Activated CD8-positive, alpha-beta memory T cell treated with anti-CD3 and anti-CD28 coated beads, Interleukin-2, amount 50 U/mL, for 24 hours (primary cell): ENCODE measurements at regions not wholly inside any gene's neighbourhood (a gene's known extent, or its start where the extent isn't known, plus 50 kb on each side); places are given as distances from the start of the nearest gene placed in this dataset.
"Not testable (repeated sequence)": the region's sequence is repeated elsewhere in the genome, so short reads cannot be mapped to it uniquely, and the experiment has no call there.

Experiments
- DNase-seq: peaks from one replicate; pipeline ENCODE4 v3.0.0-alpha.2; 2020; ENCODE audit errors: extremely low read depth

DNA sequence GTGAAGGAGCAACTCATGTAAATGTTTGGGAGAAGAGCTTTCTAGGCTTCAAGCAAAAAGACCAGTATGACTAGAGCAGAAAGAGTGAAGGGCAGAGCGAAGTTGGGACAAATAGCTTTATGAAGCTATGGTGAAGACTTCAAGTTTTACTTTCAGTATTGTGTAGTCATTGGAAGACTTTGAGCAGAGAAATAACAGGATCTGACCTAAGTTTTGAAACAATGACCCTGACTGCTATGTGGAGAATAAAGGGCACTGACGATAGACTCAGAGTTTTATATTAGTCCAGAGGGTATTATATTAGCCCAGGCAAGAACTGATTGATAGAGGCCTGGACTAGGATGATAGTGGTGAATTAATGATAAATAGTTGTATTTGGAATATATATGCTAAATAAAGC, 187.3 kb downstream of the KTN1 start:
- no peak for DNase-seq

DNA sequence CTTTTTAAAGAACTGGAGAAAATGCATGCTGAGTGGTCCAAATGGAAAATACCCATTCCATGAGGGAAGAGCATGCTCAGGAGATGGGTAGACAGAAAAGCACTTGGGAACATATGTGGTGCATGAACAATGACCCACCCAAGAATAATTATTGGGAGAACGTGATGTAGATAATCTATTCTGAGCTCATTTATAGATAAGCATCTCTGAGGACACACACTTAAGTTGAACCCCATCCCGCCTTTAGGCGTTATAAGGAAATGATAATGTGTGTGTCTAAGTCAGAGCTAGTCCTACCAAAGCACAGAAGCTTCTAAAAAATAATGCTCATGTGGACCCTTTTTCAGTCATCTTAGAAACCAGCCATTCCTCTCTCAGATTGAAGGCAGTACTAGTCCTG, 189.9 kb downstream of the KTN1 start:
- DNase-seq = no peak

DNA sequence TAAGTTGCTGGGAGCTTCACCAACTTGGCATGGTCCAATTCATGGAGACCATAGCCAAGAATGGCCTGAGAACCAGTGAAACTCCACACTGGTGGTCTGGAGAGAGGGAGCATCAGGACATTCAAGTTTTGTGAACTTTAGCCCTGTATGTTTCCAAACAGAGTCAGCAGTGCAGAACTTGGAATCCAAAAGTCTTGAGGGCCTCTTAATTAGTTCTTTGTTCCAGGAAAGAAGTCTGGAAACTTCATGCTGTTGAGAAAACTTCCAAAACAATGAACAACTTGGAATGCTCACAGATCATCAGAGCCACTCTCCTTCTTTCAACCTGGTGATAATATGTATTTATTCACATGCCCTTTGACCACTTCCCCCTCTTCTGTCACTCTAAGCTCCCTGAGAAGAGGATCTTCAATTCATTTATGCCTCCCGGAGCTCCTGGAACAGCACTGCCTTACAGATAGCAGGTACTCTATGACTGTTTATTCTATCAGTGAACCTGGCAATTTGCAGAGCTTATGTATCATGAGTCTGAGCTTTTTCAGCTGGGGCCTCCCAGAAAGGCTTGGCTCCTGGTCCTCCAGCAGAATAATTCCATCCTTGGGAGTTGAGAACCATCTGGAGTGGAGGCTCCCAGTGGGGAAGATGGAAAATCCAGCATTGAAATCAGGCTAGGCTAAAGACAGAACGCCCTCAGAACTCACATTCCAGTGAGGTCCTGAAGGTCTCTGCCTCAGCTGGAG, 191.4 kb downstream of the KTN1 start:
- DNase-seq = no peak

DNA sequence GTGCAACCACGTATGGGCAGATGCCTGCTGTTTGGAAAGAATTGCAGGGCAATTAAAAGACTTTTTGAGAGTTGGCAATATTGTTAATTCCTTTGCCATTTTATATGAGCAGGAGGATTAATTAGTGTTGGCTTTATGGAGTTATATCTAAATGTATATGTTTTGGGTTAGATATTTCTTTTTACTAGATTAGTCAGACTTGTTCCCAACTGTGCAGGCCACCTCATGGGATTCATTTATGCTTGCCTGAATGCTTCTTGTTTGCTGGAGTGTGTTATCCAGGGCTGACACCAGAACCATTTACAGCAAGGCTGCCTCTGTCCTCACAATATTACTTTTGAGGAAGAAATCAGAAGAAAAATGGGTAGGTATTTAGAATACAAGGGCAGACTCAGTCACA, 192.5 kb downstream of the KTN1 start:
- no peak for DNase-seq

DNA sequence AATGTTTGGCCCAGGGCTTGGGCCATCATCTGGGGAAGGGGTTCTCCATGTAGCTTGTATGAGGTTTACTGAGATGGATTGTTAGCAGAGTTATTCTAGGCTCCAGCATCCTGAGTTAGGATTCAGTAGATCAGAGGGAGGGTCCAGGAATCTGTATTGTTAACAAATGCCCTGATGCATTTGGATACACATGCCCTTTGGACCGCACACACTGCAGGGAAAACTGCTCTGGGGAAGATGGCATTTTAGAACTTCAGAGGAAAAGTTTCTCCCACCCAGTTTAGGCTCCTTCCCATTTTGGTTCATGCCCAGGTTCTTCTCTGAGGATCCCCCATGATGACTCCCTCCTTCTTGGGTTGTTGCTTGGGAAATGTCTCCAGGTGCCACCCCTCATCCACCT, 193.3 kb downstream of the KTN1 start:
- no peak for DNase-seq

DNA sequence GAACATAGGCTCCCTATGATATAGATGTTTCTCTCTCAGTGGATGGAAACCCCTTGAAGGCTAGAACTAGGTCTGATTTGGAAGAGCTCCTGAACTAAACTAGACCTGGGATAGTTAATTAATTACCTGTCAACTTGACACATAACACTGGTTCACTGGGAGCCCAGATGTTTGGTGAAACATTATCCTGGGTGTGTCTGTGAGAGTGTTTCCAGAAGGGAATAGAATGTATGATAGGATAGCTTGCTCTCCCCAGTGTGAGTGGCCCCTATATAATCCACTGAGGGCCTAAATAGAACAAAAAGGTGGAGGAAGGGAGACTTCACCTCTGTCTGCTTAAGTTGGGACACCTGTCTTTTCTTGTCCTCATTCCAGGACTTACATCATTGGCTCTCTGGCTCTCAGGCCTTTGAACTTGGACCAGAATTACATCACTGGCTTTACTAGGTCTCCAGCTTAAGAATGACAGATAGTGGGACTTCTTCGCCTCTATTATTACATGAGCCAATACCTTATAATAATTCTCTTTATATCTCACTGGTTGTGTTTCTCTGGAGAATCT, 194.1 kb downstream of the KTN1 start:
- DNase-seq = no peak

DNA sequence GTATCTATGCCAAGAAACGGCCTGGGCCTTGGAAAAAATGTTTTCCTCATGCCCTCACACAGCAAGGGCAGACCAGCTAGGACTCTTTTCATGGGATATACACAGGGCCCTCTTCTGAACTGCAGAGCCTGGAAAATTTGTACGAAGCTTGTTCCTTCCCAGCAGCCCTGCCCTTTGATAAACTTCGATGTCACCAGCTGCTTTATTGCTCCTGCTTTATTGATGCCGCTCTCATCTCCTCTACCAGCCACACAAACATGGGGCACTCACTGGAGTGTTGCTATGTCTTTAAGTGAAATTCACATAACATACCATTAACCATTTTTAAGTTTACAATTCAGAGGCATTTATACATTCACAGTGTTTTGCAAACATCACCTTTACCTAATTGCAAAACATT, 197.9 kb downstream of the KTN1 start:
- no peak for DNase-seq

DNA sequence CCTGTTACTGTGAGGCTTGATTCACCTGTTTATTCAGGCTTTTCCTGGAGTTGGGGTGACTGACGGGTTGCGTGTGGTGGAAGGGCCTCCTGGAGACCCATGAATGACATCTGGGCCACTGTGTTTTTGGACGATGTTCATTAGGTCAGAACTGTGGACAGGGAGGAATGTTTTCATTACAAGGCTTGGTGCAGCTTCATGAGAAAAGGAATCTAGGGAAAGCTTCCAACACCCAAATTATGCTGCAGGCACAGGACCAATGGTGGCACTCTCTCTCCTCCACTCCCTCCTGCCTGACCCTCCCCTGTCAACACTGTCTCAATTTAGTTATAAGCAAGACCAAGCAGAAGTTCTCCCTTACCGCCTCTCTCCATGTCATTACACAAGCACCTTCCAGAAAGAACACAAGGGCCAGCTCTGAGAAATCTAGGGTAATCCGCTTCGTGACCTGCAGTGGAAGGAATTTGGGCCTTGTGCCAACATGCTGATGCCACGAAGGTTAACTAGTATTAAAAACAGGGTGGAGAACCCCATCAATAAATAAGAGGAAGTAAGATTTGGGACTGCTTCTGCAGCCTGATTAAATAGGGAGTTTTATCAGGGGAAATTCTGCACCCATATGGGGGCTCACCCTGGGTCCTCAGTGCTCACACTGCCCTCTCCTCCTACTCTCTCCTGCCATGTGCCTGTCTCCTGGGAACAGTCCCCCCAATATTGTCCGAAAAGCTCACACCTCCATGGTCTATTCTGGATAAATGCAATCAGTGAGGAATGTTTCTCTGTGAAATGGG, 200.3 kb downstream of the KTN1 start:
- DNase-seq = no peak

DNA sequence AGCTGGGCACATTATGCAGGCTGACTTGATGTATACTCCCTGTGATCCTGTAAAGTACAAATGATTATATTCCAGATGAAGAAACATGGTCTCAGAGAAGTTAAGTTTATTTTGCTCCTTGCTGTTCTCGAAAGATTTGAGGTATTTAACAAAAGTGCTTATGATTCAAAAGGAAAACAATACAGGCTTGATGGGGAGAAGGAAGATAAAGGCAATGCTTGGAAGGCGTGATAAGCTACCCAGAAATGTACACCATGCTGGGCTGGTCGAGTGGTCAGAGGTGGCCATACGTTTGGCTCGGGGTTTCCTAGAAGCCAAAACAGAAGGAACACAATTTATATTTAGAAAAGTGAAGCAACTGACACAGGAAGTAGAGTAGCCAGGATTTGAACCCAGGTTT, 201.0 kb downstream of the KTN1 start:
- no peak for DNase-seq

DNA sequence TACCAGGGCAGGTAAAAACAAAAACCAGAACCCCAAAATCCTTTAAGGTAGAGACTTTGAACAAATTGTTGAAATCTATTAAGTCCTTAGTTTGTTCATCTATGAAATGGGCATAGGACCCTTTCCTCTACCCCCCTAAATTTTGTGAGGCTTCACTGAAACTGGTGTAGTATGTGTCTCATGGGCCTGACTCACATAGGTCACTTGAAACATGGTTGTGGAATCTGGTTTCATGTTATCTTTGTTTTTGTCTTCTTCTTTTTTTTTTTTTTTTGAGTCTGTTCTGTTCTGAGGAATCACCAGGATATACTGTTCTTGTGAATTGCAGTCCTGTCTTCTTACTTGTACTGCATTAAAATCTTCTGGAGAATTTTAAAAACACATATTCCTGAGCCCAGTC, 202.2 kb downstream of the KTN1 start:
- no peak for DNase-seq

DNA sequence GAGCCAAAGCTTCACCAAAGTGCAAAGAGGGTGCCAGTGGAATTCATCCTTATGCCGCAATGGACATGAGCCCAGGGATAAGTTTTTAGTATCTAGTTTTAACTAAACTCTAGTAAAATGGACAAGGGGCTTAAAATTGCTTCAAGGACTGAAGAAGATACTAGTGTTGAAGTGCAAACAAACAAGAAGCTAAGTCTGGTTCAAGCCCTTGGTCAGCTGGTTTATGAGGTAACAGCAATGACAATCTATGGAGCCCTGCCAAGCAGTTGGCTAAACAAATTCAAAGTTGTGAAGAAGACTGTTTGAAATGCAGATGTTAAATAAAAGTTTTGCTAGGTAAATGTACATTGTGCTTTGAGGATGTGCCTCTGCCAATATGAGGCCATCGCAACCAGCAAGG, 209.4 kb downstream of the KTN1 start:
- no peak for DNase-seq

DNA sequence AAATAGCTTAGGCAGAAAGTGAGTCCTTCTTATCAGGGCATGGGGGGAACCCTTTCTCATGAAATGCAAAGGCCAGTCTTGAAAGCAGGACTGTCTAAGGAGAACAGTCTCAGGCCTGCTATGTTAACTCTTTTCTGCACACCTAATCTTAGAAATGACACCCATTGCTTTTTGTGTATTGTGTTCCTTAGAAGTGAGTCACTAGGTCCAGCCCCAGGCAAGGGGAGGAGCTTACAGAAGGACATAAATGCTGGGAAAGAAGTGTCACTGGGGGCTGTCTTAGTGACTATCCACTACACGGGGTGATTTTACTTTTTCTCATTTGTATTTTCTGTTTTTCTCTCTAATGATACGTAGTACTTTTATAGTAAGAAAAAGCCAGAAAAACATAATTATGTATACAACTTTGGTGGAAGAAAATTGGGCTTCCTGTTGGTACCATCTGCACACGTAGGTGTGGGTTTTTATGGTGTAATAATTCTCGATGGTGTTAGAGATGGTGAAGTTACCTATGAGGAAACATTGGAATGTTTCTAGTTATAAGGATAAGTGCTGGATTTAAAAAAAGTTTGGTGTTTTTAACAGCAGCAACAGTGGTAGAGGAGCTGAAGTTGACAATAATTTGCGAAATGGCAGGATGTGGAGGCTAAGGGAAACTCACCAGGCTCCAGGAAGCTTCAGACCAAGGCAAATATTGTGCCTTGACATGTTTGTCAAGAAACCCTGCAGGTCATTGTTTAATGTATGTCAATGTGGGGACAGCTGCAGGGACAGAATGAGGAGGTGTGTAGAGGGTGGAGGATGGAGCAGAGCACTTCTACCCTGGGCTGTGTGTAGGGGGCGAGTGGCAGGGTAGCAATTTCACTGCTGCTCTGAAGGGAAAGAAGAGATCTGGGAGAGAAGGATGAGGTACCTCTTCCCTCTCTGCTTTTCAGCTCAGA, 214.9 kb downstream of the KTN1 start:
- no peak for DNase-seq

DNA sequence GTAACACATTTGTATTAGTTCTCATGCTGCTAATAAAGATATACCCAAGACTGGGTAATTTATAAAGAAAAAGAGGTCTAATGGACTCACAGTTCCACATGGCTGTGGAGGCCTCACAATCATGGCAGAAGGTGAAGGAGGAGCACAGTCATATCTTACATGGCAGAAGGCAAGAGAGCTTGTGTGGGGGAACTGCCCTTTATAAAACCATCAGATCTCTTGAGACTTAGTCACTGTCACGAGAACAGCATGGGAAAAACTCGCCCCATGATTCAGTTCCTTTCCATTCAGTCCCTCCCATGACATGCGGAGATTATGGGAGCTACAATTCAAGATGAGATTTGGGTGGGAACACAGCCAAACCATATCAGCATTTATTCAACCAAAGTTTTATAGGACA, 216.5 kb downstream of the KTN1 start:
- not testable (repeated sequence) for DNase-seq

DNA sequence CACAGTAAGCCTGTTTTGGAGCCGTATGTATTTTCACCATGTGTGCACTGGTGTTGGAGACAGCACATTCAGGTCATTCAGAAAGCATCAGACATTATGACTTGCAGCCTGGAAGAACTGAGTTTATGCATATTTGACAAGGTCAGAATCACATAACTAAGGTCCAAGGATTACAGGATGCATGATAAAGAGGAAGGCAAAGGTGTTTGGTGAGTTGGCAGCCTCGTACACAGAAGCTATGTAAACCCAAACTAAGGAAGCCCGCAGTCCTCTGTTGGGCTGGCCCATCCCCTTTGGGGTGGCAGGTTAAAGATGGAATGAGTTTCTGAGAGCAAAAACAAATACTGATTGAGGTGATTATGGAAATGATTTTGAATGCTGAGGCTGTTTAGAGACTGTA, 218.4 kb downstream of the KTN1 start:
- no peak for DNase-seq

DNA sequence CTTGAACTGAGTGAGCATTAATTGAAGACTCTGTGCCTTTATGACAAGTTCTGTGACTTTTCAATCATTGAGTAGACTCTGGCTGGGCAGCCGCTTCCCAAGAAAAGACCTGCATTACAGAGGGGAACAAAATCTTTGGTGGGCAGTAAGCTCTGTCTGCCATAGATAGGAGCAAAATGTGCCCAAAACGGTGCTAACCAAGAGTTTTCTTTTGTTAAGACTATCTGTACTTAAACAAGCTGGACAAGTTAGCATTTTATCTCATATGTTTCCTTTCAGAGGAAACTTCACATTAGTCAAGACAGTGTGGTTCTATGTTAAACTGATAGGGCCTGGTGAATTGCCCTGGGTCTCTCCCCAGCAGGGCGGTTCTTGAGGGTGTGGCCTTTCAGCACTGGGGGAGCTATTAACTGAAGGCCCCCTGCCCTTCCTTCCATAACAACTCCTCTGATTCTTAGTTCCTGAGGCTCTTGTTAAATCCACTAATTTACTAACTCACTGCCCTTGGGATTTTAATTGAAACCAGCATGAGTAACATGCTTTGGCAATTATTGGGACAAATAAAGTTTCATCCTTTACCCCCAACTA, 219.6 kb downstream of the KTN1 start:
- DNase-seq = no peak

DNA sequence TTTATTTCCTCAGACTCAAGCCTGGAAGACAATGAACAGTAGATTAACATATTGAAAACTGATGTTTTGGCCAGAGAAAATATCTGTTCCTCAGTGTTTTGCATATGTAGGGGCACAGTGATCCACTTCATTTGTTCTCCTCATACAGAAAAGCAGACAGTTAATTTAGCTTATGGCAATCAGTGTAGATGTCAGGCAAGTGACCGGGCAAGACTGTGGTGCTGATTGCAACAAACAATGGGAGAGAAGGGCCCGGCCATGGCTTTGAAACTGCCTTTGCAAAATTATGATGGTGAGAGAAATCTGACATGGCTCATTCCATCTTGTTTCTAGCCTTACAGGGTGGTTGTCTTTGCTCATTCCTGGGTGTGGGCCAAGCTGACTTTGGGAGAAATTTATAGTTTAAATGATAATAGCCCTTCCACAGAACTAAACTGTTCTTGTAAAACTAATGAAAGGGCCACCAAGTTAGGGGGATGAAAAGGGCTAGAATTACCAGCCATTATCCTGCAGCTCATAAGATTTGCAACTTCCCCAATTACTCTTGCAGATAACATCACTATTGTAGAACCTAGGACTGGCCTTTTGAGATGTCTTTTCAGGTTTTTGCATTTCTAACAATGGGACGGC, 220.3 kb downstream of the KTN1 start:
- no peak for DNase-seq

DNA sequence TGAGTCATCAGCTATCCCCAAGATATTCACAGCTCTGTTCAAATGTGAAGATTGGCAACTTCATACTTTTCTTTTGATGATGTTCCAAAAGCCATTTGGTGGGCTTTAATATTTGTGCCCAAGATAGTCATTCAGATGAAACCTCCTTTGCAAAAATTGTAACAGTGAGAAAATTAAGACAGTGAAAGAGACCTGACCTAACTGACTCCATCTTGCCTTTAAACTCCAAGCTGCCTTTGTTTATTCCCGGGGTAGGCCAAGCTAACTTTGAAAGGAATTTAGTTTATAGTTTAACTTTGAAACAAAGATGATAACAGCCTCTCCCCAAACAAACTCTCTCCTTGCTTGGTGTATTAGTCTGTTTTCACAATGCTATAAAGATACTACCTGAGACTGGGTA, 221.1 kb downstream of the KTN1 start:
- no peak for DNase-seq

DNA sequence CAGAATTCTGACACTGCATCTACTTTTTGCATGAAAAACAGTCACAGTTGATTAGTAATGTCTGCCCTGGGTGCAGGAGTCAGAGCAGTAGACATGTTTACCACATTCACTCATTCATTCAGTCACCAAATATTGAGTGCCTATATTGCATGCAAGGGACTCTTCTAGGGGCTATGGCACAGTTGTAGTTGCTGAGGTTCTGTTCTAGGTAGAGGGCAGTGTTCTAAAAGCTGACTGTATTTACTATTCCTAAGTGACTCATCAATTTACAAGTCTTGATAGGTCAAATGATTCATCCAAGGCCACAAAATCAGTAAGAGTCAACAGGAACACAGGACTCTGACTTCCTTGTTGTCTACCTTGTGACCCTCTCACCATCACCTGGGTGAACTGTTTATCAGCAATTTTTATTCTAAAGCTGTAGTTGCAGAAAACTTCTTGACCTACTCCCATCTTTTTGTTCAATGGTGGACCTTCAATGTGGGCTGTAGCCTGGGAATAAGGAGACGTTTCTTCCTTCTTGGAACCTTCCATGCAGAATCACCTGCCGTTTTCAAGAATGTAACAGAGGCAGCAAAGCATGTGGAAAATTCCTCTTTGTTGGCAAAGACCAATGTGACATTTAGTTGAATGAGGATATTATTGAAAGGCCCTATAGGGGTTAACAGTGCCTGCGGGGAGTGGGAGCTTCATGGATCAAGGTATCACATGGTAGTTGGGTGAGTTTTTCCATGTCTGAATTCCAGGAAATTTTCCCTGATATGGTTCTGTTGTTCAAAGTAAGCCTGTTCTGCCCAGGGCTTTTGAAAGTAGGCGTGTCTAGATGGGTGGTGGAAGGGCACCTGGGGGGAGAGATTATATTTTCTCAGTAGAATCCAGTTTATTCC, 223.2 kb downstream of the KTN1 start:
- no peak for DNase-seq

DNA sequence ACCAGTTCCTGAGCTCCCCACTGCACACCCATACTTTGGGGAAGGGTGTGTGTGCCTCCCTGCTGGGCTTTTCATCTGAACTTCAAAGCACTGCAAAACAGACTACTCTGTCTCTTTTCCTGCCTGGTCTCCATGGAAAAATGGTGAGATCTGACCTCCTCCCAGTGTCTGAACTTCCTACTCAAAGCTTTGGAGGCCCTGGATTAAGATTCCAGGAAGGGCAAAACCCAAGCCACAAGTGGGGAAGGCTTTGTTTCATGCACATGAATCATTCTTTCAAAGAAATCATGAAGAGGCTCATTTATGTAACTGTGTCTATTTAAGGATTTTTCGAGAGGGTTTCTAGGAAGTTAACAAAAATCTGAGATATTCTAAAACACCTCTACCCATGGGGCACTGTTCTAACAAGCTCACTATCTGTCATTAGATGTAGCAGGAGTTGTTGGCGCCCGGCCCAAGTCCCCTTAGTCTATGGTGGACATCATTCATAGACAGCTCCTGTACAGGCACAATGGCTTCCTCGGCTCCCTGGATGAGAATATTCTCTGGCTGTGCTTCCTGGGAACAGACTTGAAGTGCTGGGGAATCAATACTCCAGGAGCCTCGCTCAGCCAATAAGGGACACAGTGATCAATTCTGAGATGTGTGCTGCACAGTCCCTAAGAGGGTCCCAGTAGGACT, 224.0 kb downstream of the KTN1 start:
- no peak for DNase-seq

DNA sequence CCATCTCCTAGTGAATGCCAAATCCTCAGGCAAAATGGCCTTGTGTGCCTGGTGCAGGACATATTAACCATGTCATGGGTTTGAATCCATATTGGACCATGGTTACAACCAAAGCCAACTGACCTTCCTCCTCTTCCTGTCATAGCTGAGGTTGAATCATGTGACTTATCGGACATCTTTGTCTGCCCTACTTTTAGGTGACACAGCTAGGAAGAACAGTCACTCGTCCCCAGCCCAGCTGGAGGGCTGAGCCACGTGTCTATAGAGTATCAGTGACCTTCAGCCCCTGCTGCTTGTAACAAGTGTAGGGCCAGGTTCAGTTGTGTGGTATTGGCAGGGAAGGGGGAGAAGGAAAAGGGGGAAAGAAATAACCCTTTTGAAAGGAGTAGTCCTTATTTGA, 225.2 kb downstream of the KTN1 start:
- no peak for DNase-seq
